ENCODE measurements at regions not wholly inside any gene's neighbourhood (a gene's known extent, or its start where the extent isn't known, plus 50 kb on each side); places are given as distances from the start of the nearest gene placed in this dataset.

GRCh38 chr18:79614211-79614955 lies 65.2 kb upstream of the CTDP1 start (continued):
- TF ChIP-seq ZBTB33 (IDR thresholded peaks at IDR 0.05; ENCODE audit: extremely low read depth, insufficient replicate concordance, low read length) (no peak), POLR2AphosphoS5 (IDR thresholded peaks at IDR 0.05; ENCODE audit: low read depth, low read length) (no peak), ZFX (IDR thresholded peaks at IDR 0.05) (no peak), MAX (IDR thresholded peaks at IDR 0.05) (no peak), REST (IDR thresholded peaks at IDR 0.05; ENCODE audit: low read depth) (no peak), EZH2phosphoT487 (IDR thresholded peaks at IDR 0.05; ENCODE audit: borderline replicate concordance) (no peak)

- H3K36me3 ChIP-seq (ENCODE audit: control insufficient read depth in 1 of 2, insufficient read depth in 2 of 2, low read length in 2 of 2): no peaks in the 10 kb centered on the region
- ATAC-seq: no peak
- intact Hi-C loops (cut with micrococcal nuclease): no loop called here
Observed at GRCh38 chr18:79615091-79615490, 64.5 kb upstream of the CTDP1 start.

More at GRCh38 chr18:79615091-79615490, 64.5 kb upstream of the CTDP1 start:
- no peaks in the 10 kb centered on the region for H3K27me3 ChIP-seq (ENCODE audit: insufficient read depth, low read length)
- H4K20me1 ChIP-seq (ENCODE audit: insufficient read depth): no peaks in the 10 kb centered on the region
- H3K27ac ChIP-seq (ENCODE audit: low read depth, low read length): no peak overlapping the region
- no peak overlapping the region for H3K4me3 ChIP-seq (replicated peaks in 1 of 2; ENCODE audit: low read depth in 1 of 2, low read length in 2 of 2)
- no peaks in the 10 kb centered on the region for H3K79me2 ChIP-seq (ENCODE audit: insufficient read depth, low read length)
- no peaks in the 10 kb centered on the region for H3K9me3 ChIP-seq (ENCODE audit: control insufficient read depth in 1 of 2, insufficient read depth in 1 of 2, low read depth in 1 of 2, low read length in 2 of 2)
- BruUV-seq (replicated peaks): no TSS peak
- POLR2A ChIA-PET: no interaction called here
- H3K4me1 ChIP-seq (ENCODE audit: control insufficient read depth in 1 of 2, insufficient read depth in 2 of 2, low read length in 2 of 2): peaks cover 12 to 14% of the 10 kb centered on the region in 2 experiments
- DNase-seq (ENCODE audit: low read depth, low spot score): no peak
- H3K4me2 ChIP-seq (ENCODE audit: low read length): no peak overlapping the region
- TF ChIP-seq FOSL1 (IDR thresholded peaks at IDR 0.05; ENCODE audit: low read depth) (no peak), SIN3A (IDR thresholded peaks at IDR 0.05; ENCODE audit: low read depth) (no peak), RAD21 (IDR thresholded peaks at IDR 0.05; ENCODE audit: low read depth) (no peak), ZFX (IDR thresholded peaks at IDR 0.05) (no peak), EGR1 (IDR thresholded peaks at IDR 0.05; ENCODE audit: low read depth) (no peak), EZH2phosphoT487 (IDR thresholded peaks at IDR 0.05; ENCODE audit: borderline replicate concordance) (no peak), SRF (IDR thresholded peaks at IDR 0.05; ENCODE audit: low read depth) (no peak)
- no peak overlapping the region for H2AFZ ChIP-seq (ENCODE audit: low read depth, low read length, poor library complexity, severe bottlenecking)
- H3K9ac ChIP-seq (ENCODE audit: low read length): no peak overlapping the region
- no peaks in the 10 kb centered on the region for H3K9me2 ChIP-seq (ENCODE audit: insufficient read depth)
- CTCF ChIA-PET: no interaction called here
- RAD21 ChIA-PET (ENCODE audit: low non-redundant PET in 1 of 2, low total read pairs in 2 of 2, uncharacterized antibody in 2 of 2, unreplicated experiment in 2 of 2): no interaction called here
